Upper lobe of left lung (tissue), 4 donors: ENCODE measurements at regions not wholly inside any gene's neighbourhood (a gene's known extent, or its start where the extent isn't known, plus 50 kb on each side); places are given as distances from the start of the nearest gene placed in this dataset.

ENCODE experiments used
- CTCF ChIP-seq, 6 experiments: fragments of 450-650 bp in 4 of 6; fragments of 200-600 bp in 2 of 6; sonication (generic) in 2 of 6; IDR thresholded peaks; one replicate each; pipeline ENCODE4 v1.5.1; 2016 to 2019; ENCODE audit warnings: antibody characterized with exemption in 6 of 6
- EP300 ChIP-seq, 4 donors: sonication (generic); formaldehyde crosslinking; IDR thresholded peaks; one replicate each; pipeline ENCODE4 v1.5.1; 2017; ENCODE audit warnings: antibody characterized with exemption in 4 of 4, control low read depth in 2 of 4
- POLR2A ChIP-seq, 4 donors: fragments of 450-650 bp; IDR thresholded peaks; one replicate each; pipeline ENCODE4 v1.5.1; 2016 to 2017; ENCODE audit warnings: antibody characterized with exemption in 4 of 4, mild to moderate bottlenecking in 2 of 4

GRCh38 chr4:180253419-180253818 is 1989.8 kb upstream of the TENM3 start:
- TF ChIP-seq CTCF (IDR thresholded peaks at IDR 0.05) (no peak), POLR2A (IDR thresholded peaks at IDR 0.05) (no peak), EP300 (IDR thresholded peaks at IDR 0.05) (no peak)
